ACHN (cell line): ENCODE measurements at regions not wholly inside any gene's neighbourhood (a gene's known extent, or its start where the extent isn't known, plus 50 kb on each side); places are given as distances from the start of the nearest gene placed in this dataset.
"Not testable (repeated sequence)": the region's sequence is repeated elsewhere in the genome, so short reads cannot be mapped to it uniquely, and the experiment has no call there.

Source experiments
- DNase-seq: peaks from one replicate; pipeline ENCODE4 v3.0.0-alpha.2; 2015
- in situ Hi-C: cut with HindIII; loops from 2 replicates; pipeline ENCODE4 v1.10.0; 2017; ENCODE audit warnings: low sequenced_read_pairs, low pct_ligation_motif_present, low pct_unique_long_range_greater_than_20kb

DNA sequence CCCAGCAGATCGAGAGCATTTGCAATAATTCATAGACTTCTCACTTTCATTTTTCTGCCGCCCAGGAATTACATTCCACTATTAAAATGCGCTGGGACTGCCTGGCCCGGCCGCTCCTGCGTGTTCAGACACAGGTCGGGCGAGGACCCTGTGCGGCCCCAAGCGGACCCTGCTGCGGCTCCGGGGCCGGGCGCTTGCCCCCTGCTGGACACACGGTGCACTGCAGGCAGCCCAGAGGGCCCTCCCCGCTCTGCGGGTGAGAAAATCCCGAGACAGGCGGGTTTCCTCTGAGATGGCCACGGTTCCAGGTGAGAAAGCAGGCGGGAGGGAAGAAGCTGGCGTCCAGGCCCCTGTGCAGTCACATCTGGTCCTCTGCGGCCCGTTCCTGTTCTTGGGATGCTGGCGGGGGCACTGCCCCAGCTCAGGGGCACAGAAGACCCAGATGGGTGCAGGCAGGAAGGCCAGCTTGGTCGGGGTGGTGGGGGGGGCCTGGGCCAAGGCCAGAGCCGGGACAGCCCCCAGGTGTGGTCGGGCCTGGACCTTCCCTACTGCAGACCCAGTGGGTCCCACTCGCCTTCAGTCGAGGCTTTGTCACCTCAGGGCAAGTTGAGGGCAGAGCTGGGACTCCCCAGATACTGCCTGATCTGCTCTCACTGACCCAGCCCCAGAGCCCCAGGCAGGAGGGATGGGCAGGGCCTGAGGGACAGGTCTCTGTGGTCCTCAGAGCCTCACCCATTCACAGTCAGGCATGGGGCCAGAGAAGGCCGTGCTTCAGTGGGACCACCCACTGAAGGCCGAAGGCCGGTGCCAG is 135.1 kb downstream of the FAM53A start:
- DNase-seq = peak; percentile 25

DNA sequence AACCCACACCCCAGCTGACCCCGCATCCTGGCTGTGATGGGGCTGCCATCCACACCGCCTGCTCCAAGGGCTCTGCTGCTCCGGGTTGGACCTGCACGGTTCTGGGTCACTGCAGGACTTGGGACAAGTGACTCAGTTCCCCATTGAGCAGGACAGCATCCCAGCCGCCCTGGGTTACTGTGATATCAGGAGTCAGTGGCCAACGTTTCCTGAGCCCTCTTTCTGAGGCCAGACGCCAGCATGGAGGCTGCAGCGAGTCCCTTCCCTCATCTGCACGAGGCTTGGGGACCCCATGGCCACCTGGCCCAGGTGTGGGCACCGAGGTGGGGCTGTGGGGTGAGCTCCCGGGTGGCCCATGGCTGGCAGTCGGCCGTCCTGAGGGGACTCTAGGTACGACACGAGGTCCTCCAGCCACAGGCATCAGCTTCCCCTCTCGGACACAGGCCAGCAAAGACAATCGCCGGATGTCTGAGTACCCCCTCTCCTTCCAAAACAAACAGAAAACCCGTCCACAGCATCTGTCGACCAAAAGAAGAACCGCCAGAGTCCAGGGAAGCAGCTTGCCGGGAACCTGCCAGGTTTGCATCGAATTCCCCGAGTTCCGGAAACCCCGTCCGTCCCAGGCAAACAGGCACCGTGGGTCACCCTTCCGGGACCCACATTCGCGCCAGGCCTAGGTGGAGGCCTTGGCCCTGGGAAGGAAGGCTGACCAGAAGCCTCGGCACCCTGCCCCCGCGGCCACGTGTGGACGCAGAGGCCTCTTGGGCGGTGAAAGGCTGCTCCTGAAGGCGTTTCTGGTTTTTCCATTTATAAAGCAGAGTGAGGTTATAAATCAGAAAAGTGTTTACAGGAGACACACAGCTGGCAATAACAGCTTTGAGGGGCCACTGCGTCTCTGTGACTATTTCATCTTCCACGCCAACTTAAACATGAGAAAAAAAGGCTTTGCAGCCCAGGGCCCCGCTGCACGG is 136.0 kb downstream of the FAM53A start:
- DNase-seq = no peak
- in situ Hi-C loops = no loop called here

More for the DNA sequence above, 135.1 kb downstream of the FAM53A start:
- in situ Hi-C loops = not testable (repeated sequence)

DNA sequence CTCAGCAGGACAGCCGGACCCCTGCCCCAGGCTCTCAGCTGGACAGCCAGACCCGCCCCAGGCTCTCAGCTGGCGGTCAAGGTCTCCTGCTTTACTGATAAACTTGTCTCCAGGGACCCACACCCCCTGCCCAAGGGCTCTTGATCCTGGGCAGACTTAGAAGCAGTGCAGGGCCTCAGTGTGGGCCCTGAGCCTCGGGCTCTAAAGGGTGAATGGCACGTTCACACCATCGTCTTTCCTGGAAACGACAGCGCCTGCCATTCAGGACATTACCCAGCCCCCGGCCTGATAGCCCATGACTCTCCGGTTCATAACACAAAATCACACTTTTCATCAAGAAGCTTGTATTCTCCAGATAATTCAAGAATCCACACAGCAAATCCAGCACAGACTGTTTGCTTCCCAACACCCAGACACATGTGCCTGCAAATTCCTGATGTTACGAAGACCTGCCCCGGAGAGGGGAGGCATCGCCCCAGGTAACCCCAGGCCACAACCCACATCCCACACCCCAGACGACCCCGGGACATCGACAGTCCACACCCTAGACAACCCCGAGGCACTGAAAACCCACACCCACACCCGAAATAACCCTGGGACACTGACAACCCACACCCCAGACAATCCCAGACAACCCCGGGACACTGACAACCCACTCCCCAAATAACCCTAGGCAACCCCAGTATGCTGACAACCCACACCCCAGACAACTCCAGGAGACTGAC is 136.8 kb downstream of the FAM53A start:
- no peak for DNase-seq
- in situ Hi-C loops = no loop called here

DNA sequence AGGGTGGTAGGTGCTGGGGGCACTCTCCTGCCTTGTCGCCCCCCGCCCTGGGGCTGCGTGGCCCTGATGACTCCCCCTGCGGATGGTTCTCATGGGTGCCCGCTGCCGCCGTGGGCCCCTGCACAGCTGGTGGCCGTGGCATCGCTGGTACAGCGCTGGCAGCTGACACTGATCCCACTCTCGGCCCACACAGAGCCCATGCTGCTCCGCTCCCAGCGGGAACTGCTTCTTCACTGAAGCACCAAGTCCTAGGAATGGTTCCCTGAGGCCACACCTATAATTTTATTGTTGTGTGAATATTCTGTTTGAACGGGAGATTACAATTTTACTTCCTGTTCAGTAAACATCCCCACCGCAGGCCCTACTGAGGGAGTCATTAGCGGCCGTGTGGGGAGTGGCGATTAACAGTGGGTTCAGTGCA is 138.6 kb upstream of the NKX1-1 start:
- in situ Hi-C loops = no loop called here
- DNase-seq = no peak

DNA sequence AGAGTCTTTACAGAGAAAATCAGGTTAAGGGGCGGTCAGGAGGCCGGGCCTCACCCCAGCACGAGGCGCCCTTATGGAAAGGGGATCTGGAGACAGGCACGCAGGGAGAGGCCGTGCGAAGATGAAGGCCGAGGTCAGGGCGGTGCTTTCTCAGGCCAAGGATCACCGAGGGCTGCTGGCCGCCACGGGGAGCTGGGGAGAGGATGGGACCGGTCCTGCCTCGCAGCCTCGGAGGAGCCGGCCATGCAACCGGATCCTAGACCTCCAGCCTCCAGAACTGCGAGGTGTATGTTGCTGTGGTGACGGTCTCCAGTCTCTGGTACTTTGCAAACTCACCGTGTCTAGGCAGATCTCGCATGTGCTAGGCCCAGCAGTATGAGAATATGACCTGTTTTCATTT is 138.2 kb upstream of the NKX1-1 start:
- DNase-seq, in situ Hi-C loops: not testable (repeated sequence)

DNA sequence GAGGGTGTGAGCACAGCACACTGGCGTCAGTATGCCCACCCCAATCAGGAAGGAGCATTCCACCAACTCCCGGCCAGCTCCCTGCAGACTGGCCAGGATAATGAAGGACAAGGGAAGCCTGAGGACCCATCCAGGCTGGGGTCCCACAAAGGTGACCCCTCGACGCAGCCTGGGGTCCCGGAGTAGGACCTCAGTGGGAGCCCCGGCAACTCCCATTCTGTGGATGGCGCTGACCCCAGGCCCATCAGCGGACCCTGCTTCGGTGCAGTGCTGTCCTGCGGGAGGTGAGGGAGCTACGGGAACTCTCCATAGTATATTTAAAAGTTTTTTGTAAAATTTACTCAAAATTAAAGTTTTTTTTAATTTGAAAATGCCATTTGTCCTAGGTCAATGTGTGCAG is 137.7 kb upstream of the NKX1-1 start:
- in situ Hi-C loops = no loop called here
- no peak for DNase-seq

DNA sequence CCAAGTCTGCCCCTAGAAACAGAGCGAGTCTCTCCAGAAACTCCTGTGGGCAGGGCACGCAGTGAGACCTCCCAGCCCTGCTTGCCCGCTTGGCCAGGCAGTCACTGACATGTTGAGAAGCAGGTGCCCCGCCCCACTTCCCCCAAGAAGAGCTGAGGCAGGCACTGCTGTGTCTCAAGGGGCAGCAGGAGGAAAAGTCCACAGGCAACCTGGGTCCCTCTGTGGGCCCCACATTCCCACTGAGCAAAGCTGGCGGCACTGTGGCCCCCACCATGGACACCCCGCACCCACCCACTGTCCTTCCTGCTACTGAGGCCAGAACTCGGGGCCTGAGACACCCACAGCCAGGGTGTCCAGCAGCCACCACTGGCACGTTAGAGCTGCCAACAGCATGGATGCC is 137.3 kb upstream of the NKX1-1 start:
- no peak for DNase-seq
- in situ Hi-C loops = no loop called here

DNA sequence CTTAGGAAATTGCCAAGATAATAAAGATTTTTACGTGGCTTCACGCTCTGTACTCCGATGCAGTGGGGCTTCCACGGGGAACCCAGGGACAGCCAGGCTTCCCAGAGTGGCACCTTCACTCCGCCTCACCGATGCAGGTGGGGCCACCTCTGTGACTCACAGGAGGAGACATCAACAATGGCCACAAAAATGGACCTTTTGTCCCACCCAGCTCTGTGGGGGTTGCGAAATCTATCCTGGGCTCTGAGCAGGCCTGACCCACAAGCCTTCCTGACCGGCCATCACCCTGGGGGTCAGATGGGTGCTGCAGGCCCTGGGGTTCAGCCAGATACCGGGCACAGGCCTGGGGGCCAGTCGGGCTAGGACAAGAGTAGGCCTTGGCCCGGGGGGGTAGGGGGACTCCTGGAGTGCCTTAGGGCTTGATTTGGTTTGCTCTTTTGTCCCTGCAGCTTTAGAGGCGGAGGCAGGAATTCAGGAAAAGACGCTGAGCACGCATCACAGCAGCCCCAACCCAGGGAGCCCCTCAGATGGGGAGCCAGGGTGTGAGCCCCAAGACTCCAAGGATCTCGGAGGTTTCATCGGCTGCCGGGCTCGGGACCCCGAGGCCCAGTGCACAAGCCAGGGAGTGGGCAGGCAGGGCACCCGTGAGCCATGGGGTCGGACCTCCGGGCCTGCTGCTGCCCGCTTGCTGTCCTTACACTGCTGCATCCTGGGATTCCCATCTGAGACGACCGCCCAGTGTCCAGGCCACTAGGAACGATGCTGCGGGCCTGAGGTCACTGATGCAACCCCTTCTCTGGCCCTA is 136.5 kb upstream of the NKX1-1 start:
- no peak for DNase-seq
- in situ Hi-C loops = no loop called here

DNA sequence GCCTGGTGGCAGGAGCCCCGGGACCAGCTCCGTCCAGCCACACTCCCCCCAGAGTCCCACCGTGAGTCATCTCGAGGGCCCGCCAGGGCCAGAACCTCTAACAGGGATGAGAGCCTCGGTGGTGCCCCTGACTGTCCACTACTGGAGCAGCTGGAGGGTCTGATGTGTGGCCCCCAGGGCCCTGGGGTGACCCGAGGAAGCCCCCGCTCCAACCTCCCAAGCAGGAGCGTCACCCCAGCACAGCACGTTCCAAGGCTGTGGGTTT is 135.9 kb upstream of the NKX1-1 start:
- in situ Hi-C loops = no loop called here
- no peak for DNase-seq

DNA sequence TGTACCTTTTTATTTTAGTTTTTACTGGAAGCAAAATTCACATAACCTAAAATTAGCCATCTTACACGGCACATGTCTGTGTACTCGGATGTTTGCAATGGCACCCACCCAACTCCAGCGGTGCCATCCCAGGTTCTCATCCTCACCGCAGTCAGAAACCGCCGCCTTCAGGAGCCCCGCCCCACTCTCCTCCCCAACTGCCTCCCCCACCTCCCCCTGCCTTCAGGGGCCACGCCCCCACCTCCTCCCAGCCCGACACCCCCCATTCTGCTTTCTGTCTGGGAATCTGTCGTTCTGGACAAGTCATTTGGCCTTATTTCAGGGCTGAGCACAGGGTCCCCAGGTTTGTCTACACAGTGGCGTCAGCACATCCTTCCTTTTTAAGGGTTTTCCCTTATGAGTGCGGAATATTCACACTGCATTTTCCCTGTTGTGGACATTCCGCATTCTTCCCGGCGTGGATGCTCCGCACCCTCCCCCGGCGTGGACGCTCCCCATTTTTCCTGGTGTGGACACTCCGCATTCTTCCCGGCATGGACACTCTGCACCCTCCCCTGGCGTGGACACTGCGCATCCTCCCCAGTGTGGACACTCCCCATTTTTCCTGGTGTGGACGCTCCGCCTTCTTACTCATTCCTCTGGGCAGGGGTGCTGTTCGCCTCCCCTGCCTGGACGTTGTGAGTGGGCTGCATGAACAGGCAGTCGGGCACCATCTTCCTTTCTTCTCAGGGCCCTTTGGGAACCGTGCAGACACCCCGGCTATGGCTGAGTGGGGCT is 135.4 kb upstream of the NKX1-1 start:
- no peak for DNase-seq
- in situ Hi-C loops = no loop called here

DNA sequence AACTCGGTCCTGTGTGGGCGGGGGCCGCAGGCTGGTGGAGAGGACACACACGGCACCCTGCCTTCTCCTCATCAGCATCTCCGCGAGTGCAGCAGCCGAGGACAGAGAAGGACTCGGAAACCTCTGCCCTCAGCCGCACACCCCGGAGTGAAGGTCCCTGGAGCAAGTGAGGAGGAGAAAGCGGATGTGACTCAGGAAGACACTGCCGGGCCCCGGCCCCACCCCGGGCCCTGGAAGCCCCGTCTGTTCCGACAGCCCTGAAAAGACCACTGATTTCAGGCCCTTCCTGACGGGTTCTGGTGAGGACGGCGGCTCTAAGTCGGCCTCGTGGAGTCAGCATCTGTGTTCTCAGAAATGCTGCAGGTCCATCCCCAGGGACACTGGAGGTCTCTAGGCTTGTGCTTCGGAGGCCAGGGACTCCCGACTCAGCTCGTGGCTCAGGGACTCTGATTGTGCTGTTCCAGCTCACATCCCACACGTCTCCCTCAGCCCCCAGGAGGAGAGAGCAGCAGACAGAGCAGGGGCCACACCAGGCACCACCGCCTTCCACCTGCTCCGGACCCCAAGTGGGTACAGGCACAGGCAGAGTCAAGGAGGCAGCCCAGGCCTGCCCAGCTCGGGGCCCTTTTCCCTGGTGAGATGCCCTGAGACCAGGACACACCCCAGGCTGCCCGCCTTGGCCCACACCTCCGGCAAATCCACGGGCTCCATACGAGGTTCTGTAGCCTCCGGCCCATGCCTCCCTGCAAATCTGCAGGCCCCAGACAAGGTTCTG is 134.5 kb upstream of the NKX1-1 start:
- DNase-seq = no peak
- in situ Hi-C loops = no loop called here

DNA sequence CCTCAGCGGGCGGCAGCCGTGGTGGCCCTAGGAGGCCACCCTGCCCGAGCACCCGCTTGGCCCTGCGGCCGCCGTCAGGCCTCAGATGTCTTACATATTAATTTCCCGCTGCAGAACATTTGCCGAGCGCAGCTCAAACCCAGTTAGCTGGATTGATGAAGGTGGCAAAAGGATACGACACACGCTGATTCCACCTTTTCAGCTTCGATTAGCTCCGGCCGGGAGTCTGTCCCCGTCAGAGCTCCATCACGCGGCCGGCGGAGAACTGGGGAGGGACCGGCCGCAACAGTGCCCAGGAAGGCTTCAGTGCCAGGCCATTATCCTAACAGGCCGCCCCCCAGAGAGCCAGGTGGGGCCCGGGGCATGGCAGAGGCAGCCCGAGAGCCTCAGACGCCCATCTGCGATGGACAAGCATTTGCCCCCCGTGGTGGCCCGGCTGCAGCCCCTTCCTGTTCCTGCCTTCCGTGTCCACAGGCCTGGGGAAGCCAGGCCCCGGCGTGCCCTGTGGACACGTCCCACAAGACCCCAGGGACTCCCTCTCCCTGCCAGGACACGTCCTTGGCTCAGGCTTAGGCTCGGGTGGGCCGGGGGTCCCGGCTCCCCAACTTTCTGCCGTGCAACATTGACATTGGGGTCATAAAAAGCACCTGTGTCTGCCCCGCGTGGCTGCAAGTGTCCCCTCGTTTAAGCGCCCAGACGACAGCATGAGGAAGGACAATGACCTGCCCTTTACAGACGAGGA is 133.8 kb upstream of the NKX1-1 start:
- DNase-seq = no peak
- in situ Hi-C loops = no loop called here

DNA sequence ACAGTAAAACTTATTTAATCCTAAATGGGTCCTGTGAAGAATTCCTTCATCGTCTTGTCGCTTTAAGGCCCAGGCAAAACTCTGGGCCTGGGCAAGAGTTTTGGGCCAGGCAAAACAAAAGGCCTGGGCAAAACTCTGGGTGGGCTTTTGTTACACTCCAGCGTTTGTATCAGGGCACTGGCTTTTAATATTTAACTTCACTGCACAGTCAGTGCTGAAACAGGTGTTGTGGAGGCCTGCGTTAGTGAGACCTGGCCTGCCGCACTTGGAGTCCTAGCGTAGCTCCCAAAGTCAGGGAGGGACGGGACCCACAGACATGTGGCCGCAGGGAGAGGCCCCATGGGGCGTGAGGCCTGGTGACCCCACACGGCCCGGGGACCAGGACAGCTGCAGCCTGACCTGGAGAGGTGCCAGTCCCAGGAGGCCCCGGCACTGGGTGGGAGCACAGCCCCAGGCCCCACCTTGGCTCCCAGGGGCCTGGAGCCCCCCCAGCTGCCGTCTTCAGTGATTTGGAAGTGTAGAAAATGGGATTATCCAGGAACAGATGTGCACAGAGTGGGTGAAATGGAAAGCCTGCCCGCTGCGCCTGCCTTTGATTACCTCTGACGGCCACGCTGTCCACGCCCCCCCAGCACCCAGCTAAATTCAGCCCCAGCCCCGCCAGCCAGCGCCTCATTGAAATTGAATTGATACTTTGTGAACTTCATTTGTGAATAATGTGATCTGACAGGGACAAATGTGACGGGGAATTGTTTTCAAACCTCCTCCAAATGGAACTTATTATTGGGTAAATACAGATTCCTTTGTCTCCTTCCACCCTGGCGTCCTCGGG is 132.9 kb upstream of the NKX1-1 start:
- DNase-seq = no peak
- in situ Hi-C loops = no loop called here

DNA sequence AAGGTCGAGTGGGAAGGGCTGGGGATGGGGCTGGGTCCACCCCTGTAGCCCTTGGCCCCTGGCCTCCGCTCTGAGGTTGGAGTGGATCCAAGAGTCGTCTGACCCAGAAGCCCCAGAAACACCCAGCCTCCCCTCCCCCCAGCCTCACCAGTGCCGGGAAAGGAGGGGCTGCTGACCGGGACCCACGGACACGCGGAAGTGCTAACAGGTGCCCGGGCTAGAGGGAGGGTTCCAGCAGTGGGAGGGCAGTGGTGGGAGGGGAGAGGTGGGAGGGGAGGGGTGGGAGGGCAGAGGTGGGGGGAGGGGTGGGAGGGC is 131.8 kb upstream of the NKX1-1 start:
- in situ Hi-C loops = no loop called here

DNA sequence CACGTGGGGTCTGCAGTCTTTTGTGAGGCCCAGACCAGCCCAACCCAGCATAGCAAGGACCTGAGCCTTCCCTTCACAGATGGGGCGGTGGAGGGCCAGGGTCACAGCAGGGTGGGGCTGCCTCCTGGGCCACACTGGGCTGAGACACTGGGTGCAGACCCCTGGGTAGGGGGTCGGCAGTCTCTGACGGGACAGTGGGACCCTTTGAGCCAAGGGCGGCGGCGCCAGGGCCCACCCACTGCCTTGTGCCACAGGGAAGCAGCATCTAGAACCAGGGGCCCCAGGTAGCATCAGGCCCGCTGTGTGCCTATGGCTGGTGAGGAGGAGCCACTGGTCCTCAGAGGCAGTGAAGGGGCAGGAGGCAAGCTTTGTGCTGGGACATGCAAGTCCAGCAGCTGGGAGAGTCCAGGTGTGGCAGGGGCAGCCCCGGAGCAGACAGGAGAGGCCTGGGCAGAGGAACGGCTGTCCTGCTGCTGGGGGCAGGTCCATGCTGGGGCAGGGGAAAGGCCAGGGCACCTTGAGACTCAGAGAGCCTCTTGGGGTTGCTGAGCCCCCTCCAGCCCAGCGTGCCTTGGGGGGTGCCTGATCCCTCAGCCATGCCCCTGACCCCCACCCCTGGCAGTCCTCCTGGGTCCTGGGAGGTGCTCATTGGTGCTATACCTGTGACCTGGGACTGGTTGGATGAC is 131.3 kb upstream of the NKX1-1 start:
- in situ Hi-C loops = no loop called here
- no peak for DNase-seq

More for the DNA sequence above, 131.8 kb upstream of the NKX1-1 start:
- no peak for DNase-seq
